Transverse colon (tissue), 4 donors: ENCODE measurements at regions not wholly inside any gene's neighbourhood (a gene's known extent, or its start where the extent isn't known, plus 50 kb on each side); places are given as distances from the start of the nearest gene placed in this dataset.
A peak's percentile ranks its signal among the peaks of the same experiment; 100 is the strongest.

Source experiments
- DNase-seq: peaks from one replicate; pipeline ENCODE4 v3.0.0-alpha.2; 2019
- H3K27ac ChIP-seq, 4 donors: fragments of 200-600 bp; sonication (generic); 2 replicates each; pipeline ENCODE4 v1.5.1; 2016 to 2018; ENCODE audit warnings: inconsistent platforms in 4 of 4
- H3K27me3 ChIP-seq: fragments of 200-600 bp; sonication (generic); 2 replicates; pipeline ENCODE4 v1.5.1; 2017; ENCODE audit warnings: inconsistent platforms
- H3K36me3 ChIP-seq, 4 donors: fragments of 200-600 bp; sonication (generic); 2 replicates each; pipeline ENCODE4 v1.5.1; 2017 to 2019; ENCODE audit warnings: inconsistent platforms in 4 of 4
- H3K4me1 ChIP-seq, 4 donors: fragments of 200-600 bp; sonication (generic); 2 replicates each; pipeline ENCODE4 v1.5.1; 2017 to 2020; ENCODE audit warnings: inconsistent platforms in 4 of 4
- H3K4me3 ChIP-seq, 4 donors: fragments of 200-600 bp; sonication (generic); 1 replicate in 1 of 4; 2 replicates in 3 of 4; pipeline versions ENCODE4 v1.5.1 to v1.6.1; 2017 to 2019; ENCODE audit warnings: inconsistent platforms in 4 of 4
- H3K9me3 ChIP-seq, 2 donors: fragments of 200-600 bp; sonication (generic); 2 replicates each; pipeline ENCODE4 v1.5.1; 2017 to 2019; ENCODE audit warnings: inconsistent platforms in 2 of 2
- EP300 ChIP-seq: sonication (generic); formaldehyde crosslinking; IDR thresholded peaks from one replicate; pipeline ENCODE4 v1.6.1; 2017; ENCODE audit warnings: antibody characterized with exemption, low read depth
- POLR2A ChIP-seq: fragments of 450-650 bp; IDR thresholded peaks from one replicate; pipeline ENCODE4 v1.6.1; 2016; ENCODE audit warnings: antibody characterized with exemption, mild to moderate bottlenecking, moderate library complexity
- POLR2AphosphoS5 ChIP-seq, 3 donors: sonication (generic); formaldehyde crosslinking; IDR thresholded peaks; one replicate each; pipeline ENCODE4 v1.6.1; 2016; ENCODE audit warnings: antibody characterized with exemption in 3 of 3
- WGBS, 2 donors: methylation state at CpG; one replicate each; pipeline ENCODE4 v1.1.5; 2018; ENCODE audit warnings: low coverage in 1 of 2; 5-methylcytosine and 5-hydroxymethylcytosine counted together
- in situ Hi-C, 4 donors: fragments of 200-750 bp; cut with MboI; loops; one replicate each; pipeline versions ENCODE4 v1.15.0 to v1.15.1; 2017; ENCODE audit warnings: low sequenced_read_pairs in 3 of 4, low pct_ligation_motif_present in 1 of 4, low pct_unique_long_range_greater_than_20kb in 1 of 4
- intact Hi-C: fragments of 100-400 bp; cut with DNase I; formaldehyde crosslinking; loops from one replicate; pipeline ENCODE4 v1.15.1; 2023; ENCODE audit warnings: low total_unique reads
- TF ChIP-seq, protein P1 (sequence below), 5 experiments: fragments of 200-600 bp in 3 of 5; fragments of 450-650 bp in 2 of 5; sonication (generic) in 3 of 5; IDR thresholded peaks; 1 replicate in 2 of 5; 2 replicates in 3 of 5; pipeline ENCODE4 v1.5.1; 2016 to 2017; ENCODE audit warnings: antibody characterized with exemption in 5 of 5, inconsistent platforms in 3 of 5, mild to moderate bottlenecking in 2 of 5, moderate library complexity in 1 of 5

DNA sequence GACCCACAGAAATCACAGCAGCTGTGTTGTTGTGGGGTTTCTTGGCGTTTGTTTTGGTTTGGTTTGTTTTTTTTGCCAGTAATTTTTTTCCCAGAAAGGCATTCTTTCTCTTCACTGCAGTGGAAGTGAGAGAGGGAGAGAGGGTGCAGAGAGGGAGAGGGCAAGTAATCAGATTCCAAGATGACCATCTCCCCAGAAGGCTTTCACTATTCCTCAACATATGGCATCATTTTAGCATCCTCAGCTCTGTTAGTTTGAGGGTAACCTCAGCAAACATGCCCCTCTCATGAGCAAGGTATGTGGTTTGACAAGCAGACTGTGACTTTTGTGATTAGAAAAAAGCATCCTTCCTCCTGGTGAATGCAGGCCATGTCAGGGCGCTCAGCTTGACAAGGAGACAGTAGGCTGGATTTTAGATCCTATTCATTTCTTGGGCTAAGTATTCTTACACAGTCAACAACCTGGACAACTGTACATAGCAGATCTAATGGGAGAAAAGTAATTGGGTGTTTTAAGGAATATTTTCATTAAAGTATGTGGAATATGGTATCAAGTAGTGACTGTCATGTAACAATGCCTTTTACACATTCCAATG, 86.3 kb upstream of the PIK3CG start:
- no peak overlapping the region for H3K27ac ChIP-seq
- intact Hi-C loops = no loop called here
- H3K27me3 ChIP-seq = no peaks in the 10 kb centered on the region
- H3K9me3 ChIP-seq = no peaks in the 10 kb centered on the region
- in situ Hi-C loops = loop anchor here in 1 of 4 donors (25.0 kb wide), 1 partner anchor 359 kb away; no protein-coding TSS in a partner anchor
- no peak overlapping the region for H3K4me3 ChIP-seq
- TF ChIP-seq, protein P1, sequence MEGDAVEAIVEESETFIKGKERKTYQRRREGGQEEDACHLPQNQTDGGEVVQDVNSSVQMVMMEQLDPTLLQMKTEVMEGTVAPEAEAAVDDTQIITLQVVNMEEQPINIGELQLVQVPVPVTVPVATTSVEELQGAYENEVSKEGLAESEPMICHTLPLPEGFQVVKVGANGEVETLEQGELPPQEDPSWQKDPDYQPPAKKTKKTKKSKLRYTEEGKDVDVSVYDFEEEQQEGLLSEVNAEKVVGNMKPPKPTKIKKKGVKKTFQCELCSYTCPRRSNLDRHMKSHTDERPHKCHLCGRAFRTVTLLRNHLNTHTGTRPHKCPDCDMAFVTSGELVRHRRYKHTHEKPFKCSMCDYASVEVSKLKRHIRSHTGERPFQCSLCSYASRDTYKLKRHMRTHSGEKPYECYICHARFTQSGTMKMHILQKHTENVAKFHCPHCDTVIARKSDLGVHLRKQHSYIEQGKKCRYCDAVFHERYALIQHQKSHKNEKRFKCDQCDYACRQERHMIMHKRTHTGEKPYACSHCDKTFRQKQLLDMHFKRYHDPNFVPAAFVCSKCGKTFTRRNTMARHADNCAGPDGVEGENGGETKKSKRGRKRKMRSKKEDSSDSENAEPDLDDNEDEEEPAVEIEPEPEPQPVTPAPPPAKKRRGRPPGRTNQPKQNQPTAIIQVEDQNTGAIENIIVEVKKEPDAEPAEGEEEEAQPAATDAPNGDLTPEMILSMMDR (IDR thresholded peaks at IDR 0.05) = no peak
- DNase-seq = no peak
- 71 to 81% methylated on average over 2 of the region's 2 CpGs for WGBS, 2 donors
- H3K4me1 ChIP-seq = peaks cover 0 to 7% (median 2%) of the 10 kb centered on the region in 4 donors
- H3K36me3 ChIP-seq = no peaks in the 10 kb centered on the region

DNA sequence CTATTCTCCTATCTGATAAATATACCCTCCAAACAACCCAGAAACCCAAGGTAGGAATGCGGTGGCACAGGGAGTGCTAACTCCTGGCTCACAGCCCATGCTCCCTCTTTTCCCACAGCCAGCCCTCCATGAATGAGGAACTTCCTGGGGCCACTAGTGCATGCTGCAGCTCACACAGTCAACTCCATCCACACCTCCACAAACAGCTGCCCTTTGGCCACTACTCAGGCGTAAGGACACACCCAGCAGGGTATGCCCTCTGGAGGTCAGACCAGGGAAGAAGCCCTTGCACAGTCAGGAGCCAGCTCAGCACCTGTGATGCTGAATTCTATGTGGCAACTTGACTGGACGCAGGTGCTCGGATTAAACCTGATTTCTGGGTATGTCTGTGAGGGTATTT, 85.2 kb upstream of the PIK3CG start:
- H3K27ac ChIP-seq = no peak overlapping the region
- WGBS, 2 donors = 71% methylated on average over 4 of the region's 4 CpGs; no CpG with 5 or more reads in 1 of the 2 donors
- TF ChIP-seq POLR2AphosphoS5 (IDR thresholded peaks at IDR 0.05) = no peak
- TF ChIP-seq, protein P1 (IDR thresholded peaks at IDR 0.05) = peak in 3 of 5 experiments; percentile 17 to 58 (median 25)
- in situ Hi-C loops = loop anchor here in 1 of 4 donors (25.0 kb wide), 1 partner anchor 357 kb away; no protein-coding TSS in a partner anchor
- no peaks in the 10 kb centered on the region for H3K27me3 ChIP-seq
- intact Hi-C loops = no loop called here
- no peaks in the 10 kb centered on the region for H3K36me3 ChIP-seq
- H3K4me3 ChIP-seq = no peak overlapping the region
- H3K9me3 ChIP-seq = no peaks in the 10 kb centered on the region
- peak; percentile 69 for DNase-seq
- peaks cover 0 to 7% (median 2%) of the 10 kb centered on the region in 4 donors for H3K4me1 ChIP-seq

DNA sequence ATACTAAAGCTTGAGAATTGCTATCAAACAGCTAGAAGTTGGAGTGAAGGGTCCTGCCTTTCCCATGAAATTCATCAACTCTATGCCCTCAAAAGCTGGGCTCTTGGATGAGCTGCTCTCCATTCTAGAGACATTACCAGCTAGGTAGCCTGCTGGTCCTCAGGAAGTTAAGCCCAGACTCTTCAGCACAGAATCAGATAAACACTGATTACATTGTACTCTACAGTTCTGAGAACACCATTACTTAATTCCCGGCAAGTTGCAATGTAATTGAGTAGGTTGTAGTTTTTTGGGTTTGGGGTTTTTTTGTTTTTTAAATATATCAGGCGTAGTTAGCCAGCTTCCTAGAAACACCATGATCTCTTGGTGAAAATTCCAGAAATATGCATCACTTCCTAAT, 84.1 kb upstream of the PIK3CG start:
- H3K4me1 ChIP-seq = peaks cover 0 to 7% (median 2%) of the 10 kb centered on the region in 4 donors
- no peak for DNase-seq
- H3K27me3 ChIP-seq = no peaks in the 10 kb centered on the region
- intact Hi-C loops = no loop called here
- no peak overlapping the region for H3K4me3 ChIP-seq
- no peaks in the 10 kb centered on the region for H3K9me3 ChIP-seq
- H3K27ac ChIP-seq = no peak overlapping the region
- no peaks in the 10 kb centered on the region for H3K36me3 ChIP-seq
- no peak for TF ChIP-seq POLR2A
- TF ChIP-seq, protein P1 (IDR thresholded peaks at IDR 0.05) = no peak
- TF ChIP-seq POLR2AphosphoS5 (IDR thresholded peaks at IDR 0.05) = no peak
- no peak for TF ChIP-seq EP300
- 80 to 89% methylated on average over 2 of the region's 2 CpGs for WGBS, 2 donors
- in situ Hi-C loops = loop anchor here in 1 of 4 donors (25.0 kb wide), 1 partner anchor 356 kb away; no protein-coding TSS in a partner anchor

DNA sequence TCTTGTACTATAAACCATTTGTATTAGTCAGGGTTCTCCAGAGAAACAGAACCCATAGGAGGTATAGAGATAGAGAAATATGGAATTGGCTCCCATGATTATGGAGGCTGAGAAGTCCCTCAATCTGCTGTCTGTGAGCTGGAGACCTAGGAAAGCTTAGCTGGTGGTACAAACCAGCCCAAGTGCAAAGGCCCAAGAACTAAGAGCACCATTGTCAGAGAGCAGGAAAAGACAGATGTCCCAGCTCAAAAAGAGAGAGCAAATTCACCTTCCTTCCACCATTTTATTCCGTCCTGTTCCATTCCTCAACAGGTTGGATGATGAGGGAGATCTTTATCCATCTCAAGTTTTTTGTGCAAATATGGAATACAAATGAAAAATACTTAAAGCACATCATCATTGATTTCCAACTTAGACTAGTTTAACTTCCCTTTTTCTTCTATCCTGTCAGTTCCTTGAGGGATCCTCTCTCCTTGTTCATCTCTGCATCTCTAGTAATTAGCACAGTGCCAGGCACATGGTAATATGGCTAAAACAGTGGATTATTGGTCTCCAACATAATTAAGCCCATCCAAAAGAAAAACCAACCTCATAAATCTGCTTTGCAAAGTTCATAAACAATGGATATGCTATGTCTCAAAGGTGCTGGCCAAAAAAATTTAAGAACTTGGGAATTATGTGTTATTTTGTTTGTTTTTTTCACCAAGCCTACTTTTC, 83.1 kb upstream of the PIK3CG start:
- in situ Hi-C loops (loop anchor here in 1 of 4 donors (25.0 kb wide), 1 partner anchor 355 kb away; no protein-coding TSS in a partner anchor), intact Hi-C loops (no loop called here)
- Histone ChIP-seq H3K27me3 (no peaks in the 10 kb centered on the region), H3K27ac (no peak overlapping the region), H3K4me3 (no peak overlapping the region), H3K4me1 (peaks cover 0 to 7% (median 2%) of the 10 kb centered on the region in 4 donors), H3K36me3 (no peaks in the 10 kb centered on the region), H3K9me3 (no peaks in the 10 kb centered on the region)
- TF ChIP-seq, protein P1 (IDR thresholded peaks at IDR 0.05) = no peak
- TF ChIP-seq POLR2AphosphoS5 (IDR thresholded peaks at IDR 0.05) = no peak
- TF ChIP-seq EP300 = no peak
- DNase-seq = no peak
- WGBS, 2 donors = 0 to 20% methylated on average over 1 of the region's 1 CpG
